Endothelial cell of umbilical vein (primary cell): ENCODE measurements at regions not wholly inside any gene's neighbourhood (a gene's known extent, or its start where the extent isn't known, plus 50 kb on each side); places are given as distances from the start of the nearest gene placed in this dataset.

Experiments used
- BruUV-seq: library from RNA; stranded (reverse); fragments of 400-500 nt; replicated peaks from 2 replicates; lab custom pipeline; 2021; lab: Mats Ljungman, UMichigan
- CTCF ChIA-PET: fragments of 300-600, 350-600 bp; sonication (Branson Sonifier 250); formaldehyde crosslinking; loops from one replicate; lab custom pipeline; 2021; ENCODE audit warnings: antibody characterized with exemption, inconsistent platforms; lab: Charles Lee
- POLR2A ChIA-PET: fragments of 300-600, 350-600 bp; sonication (Branson Sonifier 250); formaldehyde crosslinking; loops from one replicate; lab custom pipeline; 2021; ENCODE audit warnings: antibody characterized with exemption, inconsistent platforms; lab: Charles Lee
- DNase-seq: peaks from one replicate; pipeline ENCODE4 v3.0.0-alpha.2; 2011; ENCODE audit warnings: low read depth, low spot score
- FAIRE-seq: peaks from 2 replicates; lab custom pipeline; 2011; peaks lifted over from hg19 to GRCh38; lab: Jason Lieb, UNC
- H2AFZ ChIP-seq: 2 replicates; pipeline ENCODE4 v1.6.0; 2012; ENCODE audit warnings: low read depth, low read length, control low read depth, inconsistent platforms
- H3K27ac ChIP-seq: 2 replicates; pipeline ENCODE4 v1.5.1; 2011; ENCODE audit warnings: low read depth, mild to moderate bottlenecking, control low read depth, low read length, moderate library complexity; ENCODE audit not compliant: insufficient read depth
- H3K27me3 ChIP-seq, 2 experiments: 2 replicates each; pipeline versions ENCODE4 v1.6.0 to v1.6.1; 2011; ENCODE audit warnings: low read length in 2 of 2, mixed read lengths in 1 of 2; ENCODE audit not compliant: control insufficient read depth in 2 of 2, insufficient read depth in 2 of 2
- H3K36me3 ChIP-seq, 2 experiments: 2 replicates in 1 of 2; 3 replicates in 1 of 2; pipeline ENCODE4 v1.5.1; 2011; ENCODE audit warnings: low read length in 2 of 2, mild to moderate bottlenecking in 1 of 2, moderate library complexity in 1 of 2; ENCODE audit not compliant: control insufficient read depth in 2 of 2, insufficient read depth in 2 of 2; ENCODE audit errors: extremely low read depth in 1 of 2
- H3K4me1 ChIP-seq: 3 replicates; pipeline ENCODE4 v1.5.1; 2011; ENCODE audit warnings: mild to moderate bottlenecking, low read length; ENCODE audit not compliant: control insufficient read depth, insufficient read depth; ENCODE audit errors: extremely low read depth
- H3K4me2 ChIP-seq: 2 replicates; pipeline ENCODE4 v1.6.1; 2011; ENCODE audit warnings: low read length, control low read depth, mixed read lengths; ENCODE audit not compliant: insufficient read depth
- H3K4me3 ChIP-seq, 3 experiments: fragments of 200-600 bp in 1 of 3; sonication (generic), shearing (Covaris generic) in 1 of 3; replicated peaks in 1 of 3; 2 replicates each; pipeline ENCODE4 v1.5.1; 2011 to 2016; ENCODE audit warnings: control low read depth in 3 of 3, low read length in 3 of 3, mild to moderate bottlenecking in 2 of 3, inconsistent platforms in 1 of 3, low read depth in 1 of 3, moderate library complexity in 1 of 3; ENCODE audit not compliant: insufficient read depth in 1 of 3
- H3K79me2 ChIP-seq: 2 replicates; pipeline ENCODE4 v1.6.0; 2012; ENCODE audit warnings: low read length, inconsistent platforms; ENCODE audit not compliant: control insufficient read depth, insufficient read depth
- H3K9ac ChIP-seq: replicated peaks from 2 replicates; pipeline ENCODE3; 2011; ENCODE audit warnings: low read length, control low read depth; ENCODE audit not compliant: insufficient read depth; ENCODE audit errors: extremely low read depth
- H3K9me1 ChIP-seq: replicated peaks from 3 replicates; pipeline ENCODE4 v1.6.0; 2011; ENCODE audit warnings: mild to moderate bottlenecking, low read length; ENCODE audit not compliant: control insufficient read depth, insufficient read depth; ENCODE audit errors: extremely low read depth
- H3K9me3 ChIP-seq: replicated peaks from 2 replicates; pipeline ENCODE4 v1.5.1; 2012; ENCODE audit warnings: low read length, inconsistent platforms; ENCODE audit not compliant: control insufficient read depth, insufficient read depth
- H4K20me1 ChIP-seq: replicated peaks from 2 replicates; pipeline ENCODE3; 2011; ENCODE audit warnings: mild to moderate bottlenecking, low read length; ENCODE audit not compliant: control insufficient read depth, insufficient read depth; ENCODE audit errors: extremely low read depth
- CTCF ChIP-seq, 2 donors: IDR thresholded peaks; 1 replicate in 1 of 2; 2 replicates in 1 of 2; pipeline ENCODE4 v1.5.1; 2011; ENCODE audit warnings: low read length in 2 of 2, mild to moderate bottlenecking in 2 of 2, moderate library complexity in 2 of 2, control low read depth in 1 of 2, inconsistent platforms in 1 of 2, low read depth in 1 of 2; ENCODE audit not compliant: insufficient read depth in 1 of 2; ENCODE audit errors: extremely low read depth in 1 of 2
- EZH2 ChIP-seq: IDR thresholded peaks from 2 replicates; pipeline ENCODE4 v1.6.1; 2012; ENCODE audit warnings: borderline replicate concordance, low read depth, mild to moderate bottlenecking, moderate library complexity, low read length, inconsistent platforms; ENCODE audit not compliant: severe bottlenecking
- FOS ChIP-seq: IDR thresholded peaks from 2 replicates; pipeline ENCODE4 v1.6.1; 2011; ENCODE audit warnings: mild to moderate bottlenecking, low read length, moderate library complexity, borderline replicate concordance; ENCODE audit not compliant: insufficient read depth
- GATA2 ChIP-seq: IDR thresholded peaks from 2 replicates; pipeline ENCODE4 v1.7.0; 2011; ENCODE audit warnings: low read depth, mild to moderate bottlenecking, moderate library complexity, mixed read lengths, low read length; ENCODE audit not compliant: insufficient read length, insufficient read depth
- JUN ChIP-seq: IDR thresholded peaks from 2 replicates; pipeline ENCODE4 v1.6.1; 2011; ENCODE audit warnings: borderline replicate concordance, low read depth; ENCODE audit not compliant: insufficient read length, insufficient read depth
- MYC ChIP-seq: IDR thresholded peaks from one replicate; pipeline ENCODE4 v1.6.1; 2011; ENCODE audit warnings: mild to moderate bottlenecking, low read depth, low read length
- POLR2AphosphoS5 ChIP-seq: IDR thresholded peaks from 2 replicates; pipeline ENCODE4 v1.6.1; 2012; ENCODE audit warnings: low read depth, mild to moderate bottlenecking, control low read depth, low read length, moderate library complexity; ENCODE audit not compliant: insufficient read depth
- dilution Hi-C: fragments of 300-500 bp; cut with MboI; formaldehyde crosslinking; loops from one replicate; pipeline ENCODE4 v1.15.0; 2019; ENCODE audit warnings: low sequenced_read_pairs; ENCODE audit not compliant: extremely low pct_ligation_motif_present
- intact Hi-C: fragments of 100-400 bp; cut with micrococcal nuclease; formaldehyde crosslinking; loops from one replicate; pipeline ENCODE4 v1.10.0; 2022

DNA sequence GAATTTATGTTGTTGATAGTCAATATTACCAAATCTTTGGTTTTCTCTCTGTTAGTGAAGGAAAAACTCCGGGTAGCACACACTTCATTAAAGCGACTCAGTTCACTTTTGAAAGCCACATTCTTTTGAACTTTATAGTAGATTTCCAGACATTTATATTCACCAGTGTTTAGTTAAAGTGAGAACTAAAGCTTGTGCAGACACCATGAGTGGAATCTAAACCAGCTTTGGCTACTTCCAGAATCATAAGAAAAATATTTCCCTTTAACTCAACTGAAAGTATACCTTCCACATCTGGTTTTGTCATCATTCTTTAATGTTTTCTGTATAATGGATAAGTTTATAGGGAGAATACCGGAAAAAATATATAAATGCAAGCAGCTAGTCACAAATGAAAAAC, 92.1 kb upstream of the COL21A1 start:
- no peaks in the 10 kb centered on the region for H3K79me2 ChIP-seq
- no peaks in the 10 kb centered on the region for H3K27me3 ChIP-seq
- no peak overlapping the region for H3K4me2 ChIP-seq
- TF ChIP-seq EZH2 (no peak), FOS (no peak), CTCF (IDR thresholded peaks at IDR 0.05; ENCODE audit: extremely low read depth in 1 of 2, insufficient read depth in 1 of 2, low read depth in 1 of 2, low read length in 2 of 2) (no peak), MYC (no peak), POLR2AphosphoS5 (no peak)
- intact Hi-C loops: no loop called here
- no peaks in the 10 kb centered on the region for H3K9me1 ChIP-seq
- H2AFZ ChIP-seq: no peak overlapping the region
- peaks cover 14% of the 10 kb centered on the region for H3K4me1 ChIP-seq
- H3K9me3 ChIP-seq: no peaks in the 10 kb centered on the region
- H4K20me1 ChIP-seq: no peaks in the 10 kb centered on the region
- no peak overlapping the region for H3K9ac ChIP-seq
- no TSS peak for BruUV-seq
- DNase-seq (no peak), FAIRE-seq (no peak)
- H3K4me3 ChIP-seq: no peak overlapping the region
- POLR2A ChIA-PET: no interaction called here
- no peaks in the 10 kb centered on the region for H3K36me3 ChIP-seq
- CTCF ChIA-PET: interaction anchor here (1.8 kb wide), 1 partner anchor 10 kb away, joined by 6 read pairs; no protein-coding TSS in a partner anchor
- H3K27ac ChIP-seq: no peak overlapping the region
- dilution Hi-C loops: no loop called here

DNA sequence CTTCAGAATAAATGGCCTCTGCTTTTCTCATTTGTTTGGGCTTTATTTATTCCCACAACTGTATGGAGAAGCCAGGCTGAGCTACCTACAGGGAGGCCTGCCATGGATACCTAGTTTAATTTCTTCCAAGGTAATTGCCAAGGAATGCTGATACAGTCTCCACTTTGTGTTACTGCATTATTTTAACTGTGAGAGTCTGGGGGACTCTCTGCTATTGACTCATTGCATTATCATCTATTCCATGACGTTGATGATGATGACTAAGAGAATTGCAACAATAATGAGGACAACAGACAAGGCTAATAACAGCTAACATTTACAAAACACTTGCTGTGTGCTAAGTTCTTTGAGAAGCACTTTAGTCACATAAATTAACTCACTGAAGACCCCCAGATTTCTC, 88.3 kb upstream of the COL21A1 start:
- FAIRE-seq (peak; percentile 43), DNase-seq (peak; percentile 86)
- Histone ChIP-seq H3K9ac (peak overlapping the region; percentile 10), H3K4me3 (no peak overlapping the region), H3K36me3 (no peaks in the 10 kb centered on the region), H3K27me3 (no peaks in the 10 kb centered on the region), H3K79me2 (no peaks in the 10 kb centered on the region), H3K9me1 (no peaks in the 10 kb centered on the region), H3K9me3 (no peaks in the 10 kb centered on the region), H4K20me1 (no peaks in the 10 kb centered on the region), H3K4me1 (peaks cover 15% of the 10 kb centered on the region), H3K4me2 (no peak overlapping the region), H2AFZ (no peak overlapping the region), H3K27ac (peak overlapping the region; percentile 75)
- TF ChIP-seq EZH2 (no peak), FOS (peak; percentile 90), GATA2 (no peak), JUN (peak; percentile 93)
- intact Hi-C loops: no loop called here
- BruUV-seq: no TSS peak
- POLR2A ChIA-PET: no interaction called here
- CTCF ChIA-PET: interaction anchor here (0.6 to 2.2 kb wide), 2 partner anchors 15 to 18 kb away, joined by 3 to 6 read pairs; no protein-coding TSS in a partner anchor
- dilution Hi-C loops: no loop called here
